Islet of Langerhans (tissue), 1 donor: ENCODE measurements at regions not wholly inside any gene's neighbourhood (a gene's known extent, or its start where the extent isn't known, plus 50 kb on each side); places are given as distances from the start of the nearest gene placed in this dataset.

Source experiments
- FAIRE-seq: peaks from one replicate; lab custom pipeline; 2011; peaks lifted over from hg19 to GRCh38; lab: Jason Lieb, UNC

GRCh38 chr2:155273323-155273722, 574.8 kb downstream of the KCNJ3 start:
- no peak for FAIRE-seq

GRCh38 chr2:155266583-155266982, 568.1 kb downstream of the KCNJ3 start:
- no peak for FAIRE-seq

- FAIRE-seq = no peak
Observed at GRCh38 chr2:155266109-155266508, 567.6 kb downstream of the KCNJ3 start.

- no peak for FAIRE-seq
Observed at GRCh38 chr2:155256803-155257202, 558.3 kb downstream of the KCNJ3 start.

GRCh38 chr2:155250800-155251199, 552.3 kb downstream of the KCNJ3 start:
- no peak for FAIRE-seq

GRCh38 chr2:155240176-155240575, 541.7 kb downstream of the KCNJ3 start:
- no peak for FAIRE-seq

- no peak for FAIRE-seq
Observed at GRCh38 chr2:155235710-155236109, 537.2 kb downstream of the KCNJ3 start.

- FAIRE-seq = peak; percentile 95
Observed at GRCh38 chr2:155223781-155224406, 525.4 kb downstream of the KCNJ3 start.

GRCh38 chr2:155218945-155219344, 520.5 kb downstream of the KCNJ3 start:
- FAIRE-seq = peak; percentile 89

GRCh38 chr2:155218292-155218924, 519.9 kb downstream of the KCNJ3 start:
- FAIRE-seq = no peak

- no peak for FAIRE-seq
Observed at GRCh38 chr2:155215037-155215707, 516.7 kb downstream of the KCNJ3 start.

GRCh38 chr2:155209696-155210450, 511.4 kb downstream of the KCNJ3 start:
- FAIRE-seq = no peak

GRCh38 chr2:155203178-155203577, 504.7 kb downstream of the KCNJ3 start:
- FAIRE-seq = no peak

GRCh38 chr2:155200753-155201152, 502.3 kb downstream of the KCNJ3 start:
- no peak for FAIRE-seq

- no peak for FAIRE-seq
Observed at GRCh38 chr2:155190342-155190741, 491.8 kb downstream of the KCNJ3 start.

GRCh38 chr2:155178921-155179320, 480.4 kb downstream of the KCNJ3 start:
- FAIRE-seq = no peak

- no peak for FAIRE-seq
Observed at GRCh38 chr2:155176345-155176744, 477.9 kb downstream of the KCNJ3 start.

- FAIRE-seq = no peak
Observed at GRCh38 chr2:155169317-155169716, 470.8 kb downstream of the KCNJ3 start.

- no peak for FAIRE-seq
Observed at GRCh38 chr2:155162494-155162893, 464.0 kb downstream of the KCNJ3 start.

GRCh38 chr2:155161314-155161713, 462.8 kb downstream of the KCNJ3 start:
- FAIRE-seq = no peak

GRCh38 chr2:155157711-155158110, 459.2 kb downstream of the KCNJ3 start:
- no peak for FAIRE-seq

GRCh38 chr2:155157065-155157464, 458.6 kb downstream of the KCNJ3 start:
- no peak for FAIRE-seq

GRCh38 chr2:155151945-155152344, 453.4 kb downstream of the KCNJ3 start:
- no peak for FAIRE-seq
